ENCODE measurements at regions not wholly inside any gene's neighbourhood (a gene's known extent, or its start where the extent isn't known, plus 50 kb on each side); places are given as distances from the start of the nearest gene placed in this dataset.

DNA sequence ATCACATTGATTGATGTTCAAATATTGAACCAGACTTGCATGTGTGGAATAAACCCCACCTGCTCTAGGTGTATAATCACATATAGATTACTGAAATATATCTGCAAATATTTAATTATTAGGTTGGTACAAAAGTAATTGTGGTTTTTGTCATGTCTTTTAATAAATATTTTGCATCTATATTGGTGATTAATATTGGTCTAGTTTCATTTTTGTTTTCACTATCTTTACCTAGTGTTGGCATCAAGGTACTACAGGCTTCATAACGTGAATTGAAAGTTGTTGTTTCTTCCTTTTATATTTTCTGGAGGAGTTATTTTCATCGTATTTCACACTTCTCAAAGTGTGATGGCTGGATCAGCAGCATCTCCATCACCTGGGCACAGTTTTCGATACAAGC, 740.0 kb upstream of the TMEM132C start:
- Histone ChIP-seq H3K4me1 (no peaks in the 10 kb centered on the region), H3K36me3 (no peaks in the 10 kb centered on the region), H3K4me2 (no peak overlapping the region), H3K27me3 (no peaks in the 10 kb centered on the region), H3K4me3 (no peak overlapping the region), H3K9ac (no peak overlapping the region), H3K27ac (no peak overlapping the region), H4K20me1 (no peaks in the 10 kb centered on the region), H3K9me3 (no peaks in the 10 kb centered on the region)
- TF ChIP-seq Cebpa-rat (IDR thresholded peaks at IDR 0.05): no peak

DNA sequence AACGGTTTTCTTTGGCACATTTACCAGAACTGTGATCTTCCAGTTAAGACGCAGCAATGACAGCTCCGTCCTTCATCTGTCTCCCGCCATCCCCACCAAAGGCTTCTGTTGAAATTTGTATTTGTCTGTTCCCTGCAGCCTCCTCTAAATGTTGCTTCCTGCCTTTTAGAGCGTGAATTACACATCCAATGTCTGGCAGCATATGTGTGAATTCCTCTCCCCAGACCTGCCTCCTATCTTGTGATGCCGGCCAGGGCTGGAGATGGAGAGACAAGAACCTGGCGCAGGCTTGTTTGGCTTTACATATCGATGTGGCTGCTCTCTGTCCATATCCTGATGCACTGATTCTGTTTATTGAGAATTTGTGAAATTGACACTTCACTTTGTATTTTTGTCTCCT, 738.4 kb upstream of the TMEM132C start:
- H3K36me3 ChIP-seq: no peaks in the 10 kb centered on the region
- no peak for TF ChIP-seq Cebpa-rat (IDR thresholded peaks at IDR 0.05)

DNA sequence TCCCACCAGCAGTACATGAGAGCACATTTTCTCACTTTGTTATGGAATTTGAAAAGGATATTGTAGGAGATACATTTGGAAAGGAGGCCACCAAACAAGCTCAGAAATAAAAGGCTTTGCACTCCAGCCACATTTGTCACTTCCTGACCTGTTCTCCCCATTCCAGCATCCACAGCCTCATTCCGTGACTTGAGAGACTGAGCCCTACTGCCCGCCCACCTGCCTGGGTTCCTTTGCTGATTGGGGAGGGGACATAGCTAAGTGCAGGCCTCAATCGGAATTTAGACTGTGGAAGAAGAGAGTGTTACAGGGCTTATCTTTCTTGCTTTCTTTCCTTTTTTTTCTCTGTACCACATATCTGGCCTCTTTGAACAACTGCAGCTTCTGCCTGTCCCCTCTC, 735.4 kb upstream of the TMEM132C start:
- H3K36me3 ChIP-seq: no peaks in the 10 kb centered on the region
- H3K4me2 ChIP-seq: no peak overlapping the region
- no peaks in the 10 kb centered on the region for H3K4me1 ChIP-seq
- TF ChIP-seq Cebpa-rat (IDR thresholded peaks at IDR 0.05): no peak
- peaks cover 7% of the 10 kb centered on the region; the same call in 1 of the 2 replicates for H3K9me3 ChIP-seq
- no peak overlapping the region for H3K27ac ChIP-seq
- H3K27me3 ChIP-seq: no peaks in the 10 kb centered on the region
- no peak overlapping the region for H3K9ac ChIP-seq
- H3K4me3 ChIP-seq: no peak overlapping the region
- H4K20me1 ChIP-seq: no peaks in the 10 kb centered on the region

More for the DNA sequence above, 738.4 kb upstream of the TMEM132C start:
- no peaks in the 10 kb centered on the region for H3K9me3 ChIP-seq
- H3K4me3 ChIP-seq: no peak overlapping the region
- no peak overlapping the region for H3K27ac ChIP-seq
- no peaks in the 10 kb centered on the region for H3K4me1 ChIP-seq
- no peak overlapping the region for H3K4me2 ChIP-seq
- H3K27me3 ChIP-seq: no peaks in the 10 kb centered on the region
- H4K20me1 ChIP-seq: no peaks in the 10 kb centered on the region
- no peak overlapping the region for H3K9ac ChIP-seq

DNA sequence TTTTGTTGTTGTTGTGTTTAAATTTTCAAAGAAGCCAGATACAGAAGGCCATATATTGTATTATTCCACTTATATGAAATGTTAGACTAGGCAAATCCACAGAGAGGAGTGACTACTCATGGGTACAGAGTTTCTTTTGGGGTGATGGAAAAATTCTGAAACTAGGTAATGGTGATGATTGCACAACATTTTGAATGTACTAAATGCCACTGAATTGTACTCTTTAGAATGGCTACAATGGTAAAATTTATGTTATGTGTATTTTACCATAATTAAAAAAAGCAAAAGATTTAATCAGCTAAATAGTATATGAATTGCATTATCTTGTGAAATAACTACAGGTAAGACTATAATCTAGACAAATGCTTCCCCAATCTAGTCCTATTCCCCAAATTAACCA, 733.6 kb upstream of the TMEM132C start:
- no peak overlapping the region for H3K9ac ChIP-seq
- no peaks in the 10 kb centered on the region for H3K36me3 ChIP-seq
- no peaks in the 10 kb centered on the region for H3K27me3 ChIP-seq
- no peaks in the 10 kb centered on the region for H3K4me1 ChIP-seq
- no peak overlapping the region for H3K4me3 ChIP-seq
- TF ChIP-seq Cebpa-rat (IDR thresholded peaks at IDR 0.05): no peak
- H3K27ac ChIP-seq: no peak overlapping the region
- H3K9me3 ChIP-seq: peaks cover 7% of the 10 kb centered on the region; the same call in 1 of the 2 replicates
- no peaks in the 10 kb centered on the region for H4K20me1 ChIP-seq
- H3K4me2 ChIP-seq: no peak overlapping the region

DNA sequence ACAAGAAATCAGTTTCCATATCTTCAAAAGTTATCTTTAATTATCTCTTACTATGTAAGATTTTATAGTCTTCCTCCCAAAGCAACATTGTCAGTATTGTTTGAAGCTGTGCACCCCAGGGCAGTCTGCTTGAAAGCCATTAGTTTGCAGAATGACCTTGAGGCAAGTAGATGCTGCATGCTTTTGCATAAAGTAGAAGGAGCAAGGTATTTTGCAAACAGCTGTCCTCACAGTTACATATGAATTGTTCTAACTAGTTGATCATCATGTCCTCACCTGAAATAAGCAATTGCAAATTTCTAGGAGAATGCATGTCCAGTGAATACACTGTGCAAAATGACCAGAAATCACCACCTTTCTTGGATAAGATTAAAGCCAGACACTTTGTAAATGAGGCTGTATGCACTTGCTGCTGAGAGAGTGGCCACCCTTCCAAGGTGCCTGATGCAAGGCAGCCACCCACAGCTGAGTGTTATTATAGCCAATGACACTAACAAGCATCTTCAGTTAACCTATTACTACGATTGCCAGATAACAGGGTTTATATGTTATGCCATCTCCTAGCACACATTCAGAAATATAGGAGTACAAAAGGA, 730.0 kb upstream of the TMEM132C start:
- no peaks in the 10 kb centered on the region for H3K27me3 ChIP-seq
- H3K4me2 ChIP-seq: no peak overlapping the region
- no peak overlapping the region for H3K4me3 ChIP-seq
- H3K36me3 ChIP-seq: no peaks in the 10 kb centered on the region
- no peak overlapping the region for H3K27ac ChIP-seq
- H3K4me1 ChIP-seq: no peaks in the 10 kb centered on the region
- TF ChIP-seq Cebpa-rat (IDR thresholded peaks at IDR 0.05): no peak
- peaks cover 7% of the 10 kb centered on the region; the same call in 1 of the 2 replicates for H3K9me3 ChIP-seq
- no peak overlapping the region for H3K9ac ChIP-seq
- no peaks in the 10 kb centered on the region for H4K20me1 ChIP-seq

DNA sequence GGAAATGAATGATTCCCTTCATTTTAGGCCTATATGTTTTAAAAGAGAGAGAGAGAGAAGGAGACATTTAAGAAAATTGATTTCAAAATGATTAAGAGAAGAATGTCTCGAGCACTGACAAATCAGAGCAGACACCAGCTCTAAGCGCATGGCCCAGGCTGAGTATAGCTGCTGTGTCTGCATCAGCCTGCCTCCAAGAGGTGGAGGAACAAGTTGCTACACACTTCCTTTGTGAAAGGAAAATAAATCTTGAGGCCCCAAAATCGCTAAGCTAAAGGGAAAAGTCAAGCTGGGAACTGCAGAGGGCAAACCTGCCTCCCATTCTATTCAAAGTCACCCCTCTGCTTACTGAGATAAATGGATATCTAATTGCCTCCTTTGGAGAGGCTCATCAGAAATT, 728.7 kb upstream of the TMEM132C start:
- H3K27ac ChIP-seq: no peak overlapping the region
- no peak overlapping the region for H3K4me3 ChIP-seq
- H4K20me1 ChIP-seq: no peaks in the 10 kb centered on the region
- no peak overlapping the region for H3K4me2 ChIP-seq
- H3K27me3 ChIP-seq: no peaks in the 10 kb centered on the region
- TF ChIP-seq Cebpa-rat (IDR thresholded peaks at IDR 0.05): no peak
- peaks cover 7% of the 10 kb centered on the region; the same call in 1 of the 2 replicates for H3K9me3 ChIP-seq
- no peaks in the 10 kb centered on the region for H3K4me1 ChIP-seq
- no peak overlapping the region for H3K9ac ChIP-seq
- no peaks in the 10 kb centered on the region for H3K36me3 ChIP-seq

DNA sequence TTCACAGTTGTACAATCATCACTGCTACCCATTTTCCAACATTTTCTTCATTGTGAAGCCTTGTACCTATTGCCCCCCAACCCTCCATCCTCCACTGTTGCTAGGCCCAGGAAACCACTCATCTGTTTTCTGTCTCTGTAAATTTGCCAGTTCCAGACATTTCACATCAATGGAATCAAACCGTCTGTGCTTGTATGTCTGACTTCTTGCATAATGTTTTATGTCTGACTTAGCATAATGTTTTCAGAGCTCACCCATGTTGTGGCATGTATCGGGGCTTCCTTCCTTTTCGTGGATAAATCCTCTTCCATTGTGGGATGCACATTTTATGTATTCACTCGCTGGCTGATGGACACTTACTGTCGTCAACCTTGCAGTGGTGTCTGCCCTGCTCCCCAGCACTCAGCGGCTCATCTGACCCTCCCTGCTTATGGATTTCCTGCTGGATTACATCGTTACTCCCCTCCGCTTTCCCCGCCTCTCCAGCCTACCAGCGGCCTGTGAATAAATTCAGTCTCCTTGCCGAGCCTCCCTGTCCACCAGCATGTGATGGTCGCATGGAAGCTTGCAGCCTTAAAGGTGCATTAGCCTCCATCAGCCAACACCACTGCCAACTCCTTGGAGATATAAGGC, 727.6 kb upstream of the TMEM132C start:
- no peak overlapping the region for H3K4me2 ChIP-seq
- no peaks in the 10 kb centered on the region for H3K36me3 ChIP-seq
- H3K27ac ChIP-seq: no peak overlapping the region
- H3K4me1 ChIP-seq: no peaks in the 10 kb centered on the region
- H4K20me1 ChIP-seq: no peaks in the 10 kb centered on the region
- H3K27me3 ChIP-seq: no peaks in the 10 kb centered on the region
- peaks cover 7% of the 10 kb centered on the region; the same call in 1 of the 2 replicates for H3K9me3 ChIP-seq
- no peak overlapping the region for H3K4me3 ChIP-seq
- H3K9ac ChIP-seq: no peak overlapping the region
- no peak for TF ChIP-seq Cebpa-rat (IDR thresholded peaks at IDR 0.05)

DNA sequence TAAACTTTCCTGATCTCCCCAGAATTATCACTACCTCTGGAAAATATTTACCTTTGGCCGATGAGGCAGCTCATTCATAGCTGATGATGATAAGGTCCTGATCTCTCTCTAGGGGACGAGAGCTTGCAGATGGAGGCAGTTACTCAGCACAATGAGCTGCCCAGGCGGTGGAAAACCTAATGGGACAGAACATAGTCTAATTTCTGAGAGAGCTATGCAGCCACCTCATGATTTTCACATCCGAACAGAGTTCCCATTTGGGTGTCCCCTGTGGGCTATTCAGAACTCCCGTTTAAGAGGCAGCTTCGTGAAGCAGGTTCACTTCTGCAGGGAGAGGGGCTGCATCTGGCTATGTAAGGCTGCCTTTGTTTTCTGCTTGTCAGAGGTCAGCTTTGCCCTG, 724.6 kb upstream of the TMEM132C start:
- no peaks in the 10 kb centered on the region for H3K36me3 ChIP-seq
- no peaks in the 10 kb centered on the region for H3K9me3 ChIP-seq
- no peaks in the 10 kb centered on the region for H3K27me3 ChIP-seq
- no peak overlapping the region for H3K9ac ChIP-seq
- no peaks in the 10 kb centered on the region for H3K4me1 ChIP-seq
- H3K4me2 ChIP-seq: no peak overlapping the region
- no peaks in the 10 kb centered on the region for H4K20me1 ChIP-seq
- no peak overlapping the region for H3K4me3 ChIP-seq
- no peak overlapping the region for H3K27ac ChIP-seq
- no peak for TF ChIP-seq Cebpa-rat (IDR thresholded peaks at IDR 0.05)

DNA sequence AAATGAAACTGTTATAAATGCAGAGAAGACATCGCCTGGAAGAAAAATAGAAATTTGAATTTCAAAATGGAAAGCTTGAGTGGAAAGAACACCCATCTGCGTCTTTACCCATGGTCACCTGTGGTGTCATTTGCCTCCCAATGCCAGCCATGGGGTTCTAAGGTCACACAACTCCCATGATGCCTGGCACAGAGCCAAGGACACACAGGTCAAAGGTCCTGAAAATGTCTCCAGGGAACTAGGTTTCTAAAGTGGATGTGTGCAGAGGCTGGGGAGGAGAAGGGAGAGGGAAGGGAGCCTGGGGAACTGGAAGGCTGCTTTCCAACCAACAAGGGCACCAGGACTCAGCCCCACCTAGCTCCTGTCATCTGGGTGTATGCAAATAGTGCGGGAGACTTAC, 724.0 kb upstream of the TMEM132C start:
- no peak overlapping the region for H3K4me3 ChIP-seq
- H3K36me3 ChIP-seq: no peaks in the 10 kb centered on the region
- H3K9ac ChIP-seq: no peak overlapping the region
- no peak overlapping the region for H3K27ac ChIP-seq
- no peak for TF ChIP-seq Cebpa-rat (IDR thresholded peaks at IDR 0.05)
- H3K9me3 ChIP-seq: no peaks in the 10 kb centered on the region
- H3K27me3 ChIP-seq: no peaks in the 10 kb centered on the region
- H3K4me1 ChIP-seq: no peaks in the 10 kb centered on the region
- H3K4me2 ChIP-seq: no peak overlapping the region
- H4K20me1 ChIP-seq: no peaks in the 10 kb centered on the region

DNA sequence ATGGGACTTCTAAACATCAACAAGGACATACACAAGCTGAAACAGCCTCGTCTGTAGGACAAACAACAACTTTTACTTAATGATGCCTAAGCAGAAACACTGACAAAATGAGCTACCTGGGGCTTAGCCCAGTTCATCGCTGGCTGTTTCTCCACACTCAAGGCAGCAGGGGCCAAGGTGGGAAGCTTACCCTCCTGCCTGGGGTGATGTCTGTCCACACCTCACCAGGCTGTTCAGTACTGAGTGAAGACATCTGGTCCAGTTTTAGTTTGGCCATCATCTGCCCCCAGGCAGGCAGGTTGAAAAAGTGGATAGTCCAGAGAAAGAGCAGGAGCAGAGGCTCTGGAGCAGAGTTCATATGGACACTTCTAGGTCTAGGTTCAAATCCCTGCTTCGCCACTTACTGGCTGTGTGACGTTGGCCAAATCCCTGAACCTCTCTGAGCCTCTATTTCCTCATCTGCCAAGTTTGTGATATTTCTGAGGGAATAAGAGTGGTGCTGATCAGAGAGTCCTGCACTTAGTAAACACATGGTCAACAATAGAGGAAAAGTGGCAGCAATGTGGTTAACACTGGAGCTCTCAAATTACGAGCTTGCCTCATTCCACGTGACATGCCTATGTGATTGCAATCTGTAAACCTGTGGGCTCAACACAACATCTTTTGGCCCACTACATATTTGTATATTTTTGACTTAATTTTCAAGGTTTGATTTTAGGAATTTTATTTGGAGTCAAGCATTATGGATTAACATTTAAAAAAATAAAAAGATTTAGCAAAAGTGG, 720.1 kb upstream of the TMEM132C start:
- H3K36me3 ChIP-seq: no peaks in the 10 kb centered on the region
- no peak overlapping the region for H3K9ac ChIP-seq
- H3K9me3 ChIP-seq: 0 out of 2 replicates have a peak, but pooled peaks cover 9% of the 10 kb centered on the region
- no peak overlapping the region for H3K27ac ChIP-seq
- no peak overlapping the region for H3K4me2 ChIP-seq
- H3K4me1 ChIP-seq: no peaks in the 10 kb centered on the region
- H3K4me3 ChIP-seq: no peak overlapping the region
- H4K20me1 ChIP-seq: no peaks in the 10 kb centered on the region
- H3K27me3 ChIP-seq: no peaks in the 10 kb centered on the region
- TF ChIP-seq Cebpa-rat (IDR thresholded peaks at IDR 0.05): no peak
